ENCODE measurements at regions not wholly inside any gene's neighbourhood (a gene's known extent, or its start where the extent isn't known, plus 50 kb on each side); places are given as distances from the start of the nearest gene placed in this dataset.

- Histone ChIP-seq H3K79me2 (ENCODE audit: insufficient read depth, low read length) (no peaks in the 10 kb centered on the region), H3K4me3 (ENCODE audit: low read depth, low read length, poor library complexity, severe bottlenecking) (no peak overlapping the region)
- TF ChIP-seq EZH2 (IDR thresholded peaks at IDR 0.05; ENCODE audit: borderline replicate concordance, low read length) (no peak), CTCF (IDR thresholded peaks at IDR 0.05; ENCODE audit: low read length) (no peak)
These were observed 939.9 kb upstream of the SOX9 start for GRCh38 chr17:71180801-71181385.

GRCh38 chr17:71183066-71183660, 937.7 kb upstream of the SOX9 start:
- H3K27me3 ChIP-seq (ENCODE audit: insufficient read depth, low read length): no peaks in the 10 kb centered on the region
- no peak for TF ChIP-seq CTCF (IDR thresholded peaks at IDR 0.05; ENCODE audit: low read length)
- no peak for TF ChIP-seq EZH2 (IDR thresholded peaks at IDR 0.05; ENCODE audit: borderline replicate concordance, low read length)
- no peaks in the 10 kb centered on the region for H3K36me3 ChIP-seq (ENCODE audit: insufficient read depth, low read length)
- H3F3A ChIP-seq (ENCODE audit: insufficient read depth, low read length): no peaks in the 10 kb centered on the region; the same call in 1 of the 2 replicates
- no peaks in the 10 kb centered on the region for H3K4me1 ChIP-seq (ENCODE audit: insufficient read depth, low read length, severe bottlenecking)
- H3K9me3 ChIP-seq (ENCODE audit: low read length): no peaks in the 10 kb centered on the region
- no peak overlapping the region for H3K9ac ChIP-seq (ENCODE audit: low read length)
- no peaks in the 10 kb centered on the region for H3K79me2 ChIP-seq (ENCODE audit: insufficient read depth, low read length)
- no peaks in the 10 kb centered on the region for H4K20me1 ChIP-seq (ENCODE audit: insufficient read depth, low read length)
- no peak overlapping the region for H3K27ac ChIP-seq (ENCODE audit: low read depth, low read length, poor library complexity, severe bottlenecking)
- H3K4me3 ChIP-seq (ENCODE audit: low read depth, low read length, poor library complexity, severe bottlenecking): no peak overlapping the region
- no peak overlapping the region for H2AFZ ChIP-seq (ENCODE audit: low read length)
- H3K9me2 ChIP-seq (ENCODE audit: low read depth, low read length): no peaks in the 10 kb centered on the region
- H3K4me2 ChIP-seq (ENCODE audit: low read length): no peak overlapping the region

More at GRCh38 chr17:71180801-71181385, 939.9 kb upstream of the SOX9 start:
- H3K4me2 ChIP-seq (ENCODE audit: low read length): no peak overlapping the region
- H3K9ac ChIP-seq (ENCODE audit: low read length): no peak overlapping the region
- H3F3A ChIP-seq (ENCODE audit: insufficient read depth, low read length): no peaks in the 10 kb centered on the region; the same call in 1 of the 2 replicates
- H3K9me3 ChIP-seq (ENCODE audit: low read length): no peaks in the 10 kb centered on the region
- H3K36me3 ChIP-seq (ENCODE audit: insufficient read depth, low read length): no peaks in the 10 kb centered on the region
- H3K4me1 ChIP-seq (ENCODE audit: insufficient read depth, low read length, severe bottlenecking): no peaks in the 10 kb centered on the region
- H3K27me3 ChIP-seq (ENCODE audit: insufficient read depth, low read length): no peaks in the 10 kb centered on the region
- H4K20me1 ChIP-seq (ENCODE audit: insufficient read depth, low read length): no peaks in the 10 kb centered on the region
- no peak overlapping the region for H2AFZ ChIP-seq (ENCODE audit: low read length)
- H3K9me2 ChIP-seq (ENCODE audit: low read depth, low read length): no peaks in the 10 kb centered on the region
- H3K27ac ChIP-seq (ENCODE audit: low read depth, low read length, poor library complexity, severe bottlenecking): no peak overlapping the region

GRCh38 chr17:71184716-71185115, 936.1 kb upstream of the SOX9 start:
- Histone ChIP-seq H2AFZ (ENCODE audit: low read length) (no peak overlapping the region), H3K4me1 (ENCODE audit: insufficient read depth, low read length, severe bottlenecking) (no peaks in the 10 kb centered on the region), H3K27ac (ENCODE audit: low read depth, low read length, poor library complexity, severe bottlenecking) (no peak overlapping the region), H3K27me3 (ENCODE audit: insufficient read depth, low read length) (no peaks in the 10 kb centered on the region), H3K4me3 (ENCODE audit: low read depth, low read length, poor library complexity, severe bottlenecking) (no peak overlapping the region), H3K79me2 (ENCODE audit: insufficient read depth, low read length) (no peaks in the 10 kb centered on the region), H3F3A (ENCODE audit: insufficient read depth, low read length) (no peaks in the 10 kb centered on the region; the same call in 1 of the 2 replicates), H4K20me1 (ENCODE audit: insufficient read depth, low read length) (no peaks in the 10 kb centered on the region), H3K9me2 (ENCODE audit: low read depth, low read length) (no peaks in the 10 kb centered on the region), H3K9me3 (ENCODE audit: low read length) (no peaks in the 10 kb centered on the region), H3K36me3 (ENCODE audit: insufficient read depth, low read length) (no peaks in the 10 kb centered on the region), H3K4me2 (ENCODE audit: low read length) (no peak overlapping the region), H3K9ac (ENCODE audit: low read length) (no peak overlapping the region)
- TF ChIP-seq EZH2 (IDR thresholded peaks at IDR 0.05; ENCODE audit: borderline replicate concordance, low read length): no peak
- TF ChIP-seq CTCF (IDR thresholded peaks at IDR 0.05; ENCODE audit: low read length): no peak

All from OCI-LY1 (cell line).